ENCODE measurements at regions not wholly inside any gene's neighbourhood (a gene's known extent, or its start where the extent isn't known, plus 50 kb on each side); places are given as distances from the start of the nearest gene placed in this dataset.

DNA sequence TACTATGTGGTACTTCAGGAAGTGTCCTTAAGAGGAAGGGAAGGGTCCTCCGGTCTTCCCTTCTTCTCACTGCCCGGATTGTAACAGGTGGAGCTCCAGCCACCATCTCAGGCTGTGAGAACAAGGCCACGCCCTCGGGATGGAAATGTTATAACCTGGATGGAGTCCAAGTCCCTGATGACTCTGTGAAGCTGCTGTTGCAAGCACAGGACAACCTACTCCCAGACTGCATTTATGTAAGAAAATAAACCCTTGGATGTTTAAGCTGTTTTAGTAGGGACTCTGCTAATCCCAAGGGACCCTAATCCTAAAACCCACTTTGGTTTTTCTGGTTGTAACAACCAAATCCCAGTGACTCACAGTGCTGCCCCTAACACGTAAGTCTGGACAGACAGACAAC, 221.6 kb downstream of the ACTL7B start:
- DNase-seq (ENCODE audit: low spot score): no peak
- TF ChIP-seq, protein P1, sequence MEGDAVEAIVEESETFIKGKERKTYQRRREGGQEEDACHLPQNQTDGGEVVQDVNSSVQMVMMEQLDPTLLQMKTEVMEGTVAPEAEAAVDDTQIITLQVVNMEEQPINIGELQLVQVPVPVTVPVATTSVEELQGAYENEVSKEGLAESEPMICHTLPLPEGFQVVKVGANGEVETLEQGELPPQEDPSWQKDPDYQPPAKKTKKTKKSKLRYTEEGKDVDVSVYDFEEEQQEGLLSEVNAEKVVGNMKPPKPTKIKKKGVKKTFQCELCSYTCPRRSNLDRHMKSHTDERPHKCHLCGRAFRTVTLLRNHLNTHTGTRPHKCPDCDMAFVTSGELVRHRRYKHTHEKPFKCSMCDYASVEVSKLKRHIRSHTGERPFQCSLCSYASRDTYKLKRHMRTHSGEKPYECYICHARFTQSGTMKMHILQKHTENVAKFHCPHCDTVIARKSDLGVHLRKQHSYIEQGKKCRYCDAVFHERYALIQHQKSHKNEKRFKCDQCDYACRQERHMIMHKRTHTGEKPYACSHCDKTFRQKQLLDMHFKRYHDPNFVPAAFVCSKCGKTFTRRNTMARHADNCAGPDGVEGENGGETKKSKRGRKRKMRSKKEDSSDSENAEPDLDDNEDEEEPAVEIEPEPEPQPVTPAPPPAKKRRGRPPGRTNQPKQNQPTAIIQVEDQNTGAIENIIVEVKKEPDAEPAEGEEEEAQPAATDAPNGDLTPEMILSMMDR (IDR thresholded peaks at IDR 0.05): no peak
- Histone ChIP-seq H3K27ac (no peak overlapping the region), H3K4me3 (no peak overlapping the region)

DNA sequence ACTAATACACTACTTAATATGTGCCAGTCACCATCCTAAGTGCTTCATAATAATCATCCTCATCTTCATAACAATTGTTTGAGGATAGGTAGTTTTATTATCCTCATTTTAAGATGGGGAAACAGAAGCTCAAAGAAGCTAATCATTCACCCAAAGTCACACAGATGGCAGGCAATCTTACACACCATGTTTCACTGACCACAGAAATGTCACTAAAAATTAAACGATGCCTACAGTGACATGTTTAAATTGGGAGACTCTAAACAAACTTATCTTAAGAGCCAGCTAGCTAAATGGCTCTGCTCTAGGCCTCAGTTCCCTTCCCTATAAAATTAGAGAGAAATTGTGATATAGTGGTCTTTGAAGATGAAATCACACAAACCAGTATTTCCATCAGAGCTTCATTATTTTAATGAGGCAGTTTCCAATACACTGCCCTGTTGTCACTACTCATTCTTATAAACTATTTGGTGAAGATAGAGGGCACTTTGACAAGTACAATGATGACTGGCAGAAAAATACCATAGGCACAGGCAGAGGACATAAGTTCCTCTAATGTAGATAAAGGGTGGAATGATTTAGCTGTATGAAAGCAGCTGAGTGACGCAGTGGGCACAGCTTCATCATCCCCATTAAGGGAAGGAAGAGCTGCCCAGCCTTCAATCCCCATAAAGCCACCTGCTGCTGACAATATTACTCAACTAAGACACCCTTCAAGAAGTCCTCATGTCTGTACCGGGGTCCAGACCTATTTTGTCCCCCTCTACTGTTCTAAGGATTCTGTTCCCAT, 224.1 kb downstream of the ACTL7B start:
- DNase-seq (ENCODE audit: low spot score): no peak
- no peak overlapping the region for H3K4me3 ChIP-seq
- H3K27ac ChIP-seq: no peak overlapping the region
- TF ChIP-seq, protein P1 (IDR thresholded peaks at IDR 0.05): no peak

DNA sequence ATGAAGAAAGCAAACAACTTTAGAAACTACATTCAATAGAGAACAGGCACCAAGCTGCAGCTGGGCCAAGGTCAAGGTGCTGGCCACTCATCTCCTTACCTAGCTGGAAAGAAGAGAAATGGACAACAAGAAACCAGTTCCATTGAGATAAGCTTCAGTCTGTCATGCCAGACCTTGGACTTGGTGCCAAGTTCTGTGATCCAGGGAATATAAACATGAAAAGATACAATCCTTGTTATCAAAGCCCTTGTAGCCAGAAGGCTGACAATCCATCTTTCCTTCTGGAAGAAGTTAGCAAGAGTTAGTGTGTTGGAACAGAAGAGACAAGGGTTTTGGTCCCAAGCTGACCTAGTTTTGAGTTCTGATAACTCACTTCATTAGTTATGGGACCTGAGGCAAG, 227.5 kb downstream of the ACTL7B start:
- TF ChIP-seq, protein P1 (IDR thresholded peaks at IDR 0.05): no peak
- Histone ChIP-seq H3K27ac (no peak overlapping the region), H3K4me3 (no peak overlapping the region)
- DNase-seq (ENCODE audit: low spot score): no peak

DNA sequence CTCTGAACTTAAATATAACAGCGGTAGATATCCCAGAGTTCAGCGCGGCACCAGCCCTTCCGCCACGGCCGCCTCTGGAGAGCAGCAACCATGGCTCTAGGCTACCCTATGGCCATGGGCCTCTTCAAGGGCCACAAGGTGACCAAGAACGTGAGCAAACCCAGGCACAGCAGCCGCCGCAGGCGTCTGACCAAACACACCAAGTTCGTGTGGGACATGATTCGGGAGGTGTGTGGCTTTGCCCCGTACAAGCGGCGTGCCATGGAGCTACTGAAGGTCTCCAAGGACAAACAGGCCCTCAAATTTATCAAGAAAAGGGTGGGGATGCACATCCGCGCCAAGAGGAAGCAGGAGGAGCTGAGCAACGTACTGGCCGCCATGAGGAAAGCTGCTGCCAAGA, 229.0 kb downstream of the ACTL7B start:
- no peak overlapping the region for H3K4me3 ChIP-seq
- H3K27ac ChIP-seq: no peak overlapping the region
- DNase-seq (ENCODE audit: low spot score): no peak
- TF ChIP-seq, protein P1 (IDR thresholded peaks at IDR 0.05): no peak

DNA sequence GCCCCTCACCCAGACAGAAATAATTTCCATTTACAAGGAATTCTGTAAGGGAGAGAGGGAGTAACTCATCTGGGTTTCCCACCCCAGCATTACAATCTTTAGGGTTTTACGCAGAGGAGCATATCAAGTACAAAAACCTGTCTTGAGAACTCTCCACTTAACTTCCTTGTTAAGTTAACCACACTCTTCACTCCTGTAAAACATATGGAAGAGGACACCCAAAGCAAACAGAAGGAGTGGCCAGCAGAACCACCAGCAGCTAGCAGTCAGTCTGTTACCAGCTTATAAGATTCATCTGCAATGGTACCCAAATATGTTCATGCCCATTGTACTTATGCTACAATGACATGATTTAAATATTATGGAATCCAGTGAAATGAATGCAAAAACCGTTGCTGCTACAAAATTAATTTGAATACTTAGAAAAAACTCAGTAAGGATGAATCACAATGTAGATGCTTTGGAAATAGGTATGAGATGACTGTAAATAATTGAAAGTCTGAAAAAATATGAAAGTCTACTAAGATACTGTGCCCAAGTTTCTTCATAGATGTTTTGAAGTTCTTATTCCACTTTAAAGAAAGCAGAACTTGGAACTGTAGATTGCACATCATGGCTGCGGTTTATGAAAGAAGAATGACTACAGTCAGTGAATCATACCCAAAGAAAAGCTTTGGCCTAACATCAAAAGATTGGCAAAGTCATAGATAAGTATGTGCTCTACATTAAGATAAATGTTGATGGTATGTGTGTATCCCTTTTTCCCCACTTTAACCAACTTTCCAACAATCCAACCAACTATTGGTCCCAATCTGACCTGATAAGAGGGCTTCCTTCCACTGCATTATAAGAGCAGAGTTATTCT, 233.6 kb downstream of the ACTL7B start:
- no peak overlapping the region for H3K4me3 ChIP-seq
- H3K27ac ChIP-seq: no peak overlapping the region
- DNase-seq (ENCODE audit: low spot score): no peak
- TF ChIP-seq, protein P1 (IDR thresholded peaks at IDR 0.05): no peak

DNA sequence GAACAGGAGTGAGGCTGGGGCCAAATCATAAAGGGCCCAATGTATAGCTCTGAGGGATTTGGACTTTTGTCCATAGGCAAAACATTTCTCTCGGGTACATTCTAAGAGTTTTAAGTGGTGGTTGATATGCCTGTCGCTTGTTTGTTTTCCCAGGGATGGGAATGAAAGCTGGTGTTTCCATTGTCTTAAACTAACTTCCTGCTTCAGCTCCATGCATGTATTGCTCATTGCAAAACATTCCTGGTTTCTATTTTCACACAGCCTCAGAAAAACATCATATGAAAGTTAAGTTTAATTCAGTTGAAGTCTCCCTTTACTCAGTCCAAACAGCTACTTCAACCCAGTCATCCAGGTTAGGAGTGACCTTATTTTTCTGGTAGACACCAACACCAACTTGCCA, 235.0 kb downstream of the ACTL7B start:
- no peak for DNase-seq (ENCODE audit: low spot score)
- TF ChIP-seq, protein P1 (IDR thresholded peaks at IDR 0.05): no peak
- Histone ChIP-seq H3K4me3 (no peak overlapping the region), H3K27ac (no peak overlapping the region)
